ENCODE measurements at regions not wholly inside any gene's neighbourhood (a gene's known extent, or its start where the extent isn't known, plus 50 kb on each side); places are given as distances from the start of the nearest gene placed in this dataset.

DNA sequence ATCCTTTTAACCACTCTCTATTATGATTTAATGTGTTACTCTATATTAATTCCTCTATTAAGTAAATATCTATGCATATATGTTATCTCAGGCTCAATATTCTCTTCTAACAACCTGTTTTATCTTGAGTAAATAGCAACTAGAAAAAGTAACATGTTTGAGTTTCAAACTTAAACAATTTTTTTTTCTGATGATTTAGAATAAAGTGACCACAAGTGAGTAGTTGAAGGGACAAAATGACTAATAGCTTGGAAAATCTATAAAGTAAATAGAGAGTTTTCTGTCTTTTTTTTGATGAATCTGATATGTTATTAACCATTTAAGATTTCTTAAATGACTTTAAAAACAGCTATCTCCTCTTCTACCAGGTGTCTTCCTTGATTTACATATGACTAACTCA lies 483.8 kb downstream of the TFEC start:
- DNase-seq: no peak

DNA sequence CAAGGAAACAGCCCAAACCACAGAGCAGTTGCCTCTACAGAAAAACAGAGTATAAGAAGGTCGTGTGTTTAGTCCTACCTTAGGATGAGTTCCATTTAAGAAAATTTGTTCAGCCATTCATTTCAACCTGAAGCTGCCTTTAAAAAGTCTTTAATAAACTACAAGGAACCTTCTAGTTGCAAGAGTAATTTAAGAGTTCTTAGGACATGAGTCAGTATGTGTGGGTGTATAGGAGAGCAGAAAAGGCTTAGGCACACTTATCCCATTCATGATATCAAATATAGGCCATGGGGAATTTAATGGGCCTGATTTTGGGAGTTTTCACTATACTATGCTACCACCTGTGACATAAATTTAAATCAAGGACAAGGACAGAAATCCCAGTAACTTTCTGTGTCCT lies 496.8 kb downstream of the TFEC start:
- no peak for DNase-seq

DNA sequence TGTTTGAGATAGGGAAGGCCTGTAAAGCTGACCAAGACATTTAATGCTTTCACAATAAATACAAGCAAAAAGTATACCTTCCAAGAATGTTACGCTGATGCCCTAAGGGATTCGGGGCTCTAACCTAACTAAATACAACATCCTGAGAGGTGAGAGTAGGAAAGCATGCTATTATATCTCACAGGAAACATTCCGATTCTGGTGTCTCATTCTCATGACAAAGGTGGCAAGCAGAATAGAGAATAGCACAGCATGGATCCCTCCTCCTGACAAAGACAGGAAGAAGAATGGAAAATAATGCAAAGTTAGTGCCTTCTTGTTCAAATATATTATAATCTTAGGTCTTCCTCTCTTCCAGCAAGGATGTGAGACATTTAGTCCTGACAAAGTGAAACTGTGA lies 504.3 kb downstream of the TFEC start:
- no peak for DNase-seq

DNA sequence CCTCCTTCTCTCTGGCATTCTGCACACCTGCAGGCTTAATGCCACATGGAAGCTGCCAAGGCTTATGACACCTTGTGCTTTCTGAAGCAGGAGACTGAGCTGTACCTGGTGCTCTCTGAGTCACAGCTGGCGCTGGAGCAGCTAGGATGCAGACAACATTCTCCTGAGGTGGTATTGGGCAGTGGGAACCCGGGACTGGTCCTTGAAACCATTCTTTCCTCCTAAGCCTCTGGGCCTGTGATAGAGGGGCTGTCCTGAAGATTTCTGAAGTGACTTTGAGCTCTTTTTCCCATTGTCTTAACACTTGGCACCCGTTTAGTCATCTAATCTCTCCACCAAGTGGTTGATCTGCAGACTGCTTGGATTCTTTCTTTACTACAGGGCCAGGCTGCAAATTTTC lies 508.4 kb downstream of the TFEC start:
- no peak for DNase-seq

DNA sequence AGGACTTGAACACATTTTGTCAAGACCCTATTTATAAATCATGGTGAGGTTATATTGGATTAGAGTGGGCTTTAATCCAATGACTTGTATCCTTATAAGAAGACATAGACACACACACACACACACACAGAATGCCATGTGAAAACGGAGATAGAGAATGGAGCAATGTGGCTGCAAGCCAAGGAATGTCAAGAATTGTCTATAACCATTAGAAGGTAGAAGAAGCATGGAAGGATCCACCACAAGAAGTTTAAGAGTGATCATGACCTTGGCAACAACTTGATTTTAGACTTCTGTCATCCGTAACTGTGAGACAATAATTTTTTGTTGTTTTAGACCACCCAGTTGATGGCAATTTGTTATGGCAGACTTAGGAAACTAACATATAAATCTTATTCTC lies 514.2 kb downstream of the TFEC start:
- DNase-seq: no peak

DNA sequence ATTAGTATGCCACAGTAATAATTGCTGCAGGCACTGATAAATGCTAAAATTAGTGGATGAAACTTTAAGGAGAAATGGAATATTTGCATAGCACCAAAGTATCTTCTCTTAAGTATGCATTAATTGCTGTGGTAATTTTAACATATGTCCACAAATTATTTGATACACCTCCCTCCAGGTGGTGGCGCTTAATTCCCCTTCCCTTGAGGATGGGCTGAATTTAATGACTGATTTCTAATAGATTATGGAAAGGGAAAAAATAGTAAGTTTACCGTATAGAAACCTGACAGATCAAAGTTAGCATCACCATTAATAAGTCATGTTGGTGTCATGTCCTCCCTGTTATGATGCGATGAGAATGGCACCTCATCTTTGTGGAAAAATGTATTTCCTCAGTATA lies 519.2 kb downstream of the TFEC start:
- no peak for DNase-seq

DNA sequence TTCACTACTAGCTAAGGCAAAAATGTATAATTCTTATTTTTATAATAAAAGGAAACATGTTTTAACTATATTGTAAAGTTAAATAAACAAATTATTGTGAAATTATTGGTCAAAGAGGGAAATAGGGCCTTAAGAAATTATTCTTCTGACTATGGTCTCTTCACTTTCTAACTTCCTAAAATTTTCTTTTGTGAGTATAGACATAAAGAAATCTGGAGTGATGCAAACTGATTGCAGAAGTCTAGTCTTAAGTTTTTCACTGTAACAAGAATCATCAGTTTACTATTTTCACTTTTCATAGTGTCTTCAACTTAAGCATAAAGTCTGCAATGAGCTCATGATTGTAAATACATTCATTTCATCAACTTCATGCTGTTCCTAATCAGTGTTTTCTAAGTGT lies 525.4 kb downstream of the TFEC start:
- DNase-seq: no peak

DNA sequence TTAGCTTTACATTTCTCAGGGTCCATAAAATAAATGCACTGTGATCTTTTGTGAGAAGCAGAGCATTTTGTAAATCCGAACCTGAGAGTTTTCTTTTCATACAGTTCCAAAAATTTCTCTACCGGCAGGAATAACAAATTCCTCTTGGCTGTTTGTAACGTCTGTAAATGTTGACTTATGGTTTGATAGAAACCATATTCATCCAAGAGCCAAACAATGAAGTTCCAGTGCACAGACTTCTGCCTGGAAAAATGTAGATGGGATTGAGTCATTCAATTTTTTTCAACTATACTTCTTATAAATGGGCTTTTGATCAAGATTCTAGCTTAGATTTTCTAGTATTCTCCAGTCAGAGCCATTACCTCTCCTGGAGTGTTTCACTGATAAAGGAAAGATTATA lies 530.6 kb downstream of the TFEC start:
- no peak for DNase-seq

DNA sequence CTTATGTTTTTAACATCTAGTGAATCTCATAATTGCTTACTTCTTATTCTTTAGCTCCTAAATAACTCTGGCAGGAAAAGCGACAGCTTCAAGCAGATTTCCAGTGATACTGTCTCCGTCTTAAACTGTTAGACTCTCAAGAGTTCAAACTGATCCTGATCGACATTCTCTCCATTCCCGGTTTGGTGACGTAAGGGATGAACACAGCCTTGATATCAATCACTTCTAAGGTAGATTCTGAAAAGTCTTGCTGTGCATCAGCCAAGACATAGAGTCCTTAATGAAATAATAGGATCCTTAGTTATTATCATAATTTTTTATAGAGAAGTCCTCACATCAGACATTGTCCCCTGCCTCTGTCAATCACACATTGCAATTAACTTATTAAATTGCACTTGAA lies 534.6 kb downstream of the TFEC start:
- DNase-seq: no peak

DNA sequence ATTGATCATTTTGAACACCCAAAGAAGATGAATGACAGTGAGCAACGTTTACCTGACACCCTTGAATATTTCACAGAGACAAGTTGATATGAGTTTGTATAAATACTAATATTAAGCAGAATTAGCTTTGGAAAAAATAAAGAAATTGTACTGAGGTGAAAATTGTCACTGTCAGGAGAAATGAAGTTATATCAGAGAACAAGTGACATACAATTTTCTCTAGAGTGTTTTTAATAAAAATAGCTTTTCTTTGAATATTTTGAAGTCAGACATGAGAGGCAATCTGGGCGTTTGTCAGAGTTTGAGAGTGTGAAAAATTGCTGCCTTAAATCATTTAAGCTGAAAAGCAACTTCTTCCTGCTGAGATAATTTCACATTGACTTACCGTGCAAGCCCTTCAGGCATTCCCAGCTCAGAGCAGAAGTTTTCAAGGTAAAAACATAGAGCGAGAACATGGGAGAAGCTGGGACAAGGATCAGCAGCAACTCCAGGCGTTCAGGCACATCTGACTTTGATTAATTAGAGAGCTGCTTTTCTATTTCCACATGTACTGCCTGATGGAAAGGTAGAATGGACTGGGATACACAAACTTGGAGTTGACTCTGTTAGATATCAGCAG lies 535.9 kb downstream of the TFEC start:
- DNase-seq: no peak

DNA sequence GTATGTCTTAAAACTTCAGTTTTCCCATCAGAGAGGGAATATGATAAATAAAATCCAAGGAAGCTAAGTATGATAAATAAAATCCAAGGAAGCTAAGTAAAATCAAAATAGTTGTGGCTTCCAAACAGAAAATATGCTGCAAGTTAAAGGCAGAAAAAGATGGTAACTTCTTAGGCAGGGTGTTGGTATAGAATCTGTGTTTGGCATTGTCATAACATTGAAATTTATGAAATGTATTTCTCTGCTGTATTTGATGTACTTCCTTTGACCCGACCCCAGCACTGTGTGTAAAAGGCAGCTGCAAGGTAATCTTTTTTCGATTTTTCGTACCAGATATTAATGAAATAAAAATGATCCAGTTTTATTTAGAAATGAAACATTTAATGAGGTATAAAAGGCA lies 537.2 kb downstream of the TFEC start:
- no peak for DNase-seq

DNA sequence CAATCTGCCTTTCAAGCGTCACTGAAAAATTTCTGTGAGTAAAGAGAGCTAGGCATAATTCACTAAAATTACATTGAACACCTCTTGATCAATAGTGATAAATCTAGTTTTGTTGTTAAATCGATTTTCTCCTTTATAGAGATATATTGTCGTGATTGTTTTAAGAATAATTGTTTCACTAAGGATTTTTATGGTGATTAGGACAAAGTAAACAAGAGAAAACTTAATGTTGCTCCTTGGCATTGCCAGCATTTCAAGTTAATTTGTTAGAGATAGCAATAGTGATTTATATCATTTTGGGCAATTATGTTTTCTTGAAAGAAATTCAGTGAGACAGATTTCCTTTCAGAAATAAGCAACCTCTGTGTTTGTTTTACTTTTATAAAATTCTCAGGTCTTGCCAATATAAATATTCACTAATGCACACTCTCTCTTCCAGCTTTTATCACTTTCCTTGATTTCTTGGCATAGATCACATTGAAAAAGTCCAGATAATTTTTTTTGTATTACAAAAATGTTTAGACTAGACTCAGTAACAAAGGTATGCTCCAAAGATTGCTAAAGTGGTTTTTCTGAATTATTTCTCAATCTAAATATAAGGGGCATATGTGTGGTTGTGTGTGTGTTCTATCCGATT lies 538.7 kb downstream of the TFEC start:
- DNase-seq: no peak

DNA sequence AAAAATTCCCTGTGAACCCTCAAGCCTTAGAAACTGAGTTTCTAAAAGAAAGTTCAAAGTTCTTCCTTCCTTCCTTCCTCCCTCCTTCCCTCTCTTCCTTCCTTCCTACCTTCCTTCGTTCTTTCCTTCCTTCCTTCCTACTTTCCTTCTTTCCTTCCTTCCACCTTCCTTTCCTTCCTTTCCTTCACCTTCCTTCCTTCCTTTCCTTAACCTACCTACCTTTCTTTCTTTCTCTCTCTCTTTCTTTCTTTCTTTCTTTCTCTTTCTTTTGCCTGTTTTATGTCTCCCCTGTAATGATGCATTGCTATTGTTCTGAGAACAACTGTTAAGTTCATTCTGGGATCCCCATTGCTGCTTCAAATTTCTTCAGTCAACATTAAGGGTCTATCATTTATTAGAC lies 551.1 kb downstream of the TFEC start:
- DNase-seq: no peak

DNA sequence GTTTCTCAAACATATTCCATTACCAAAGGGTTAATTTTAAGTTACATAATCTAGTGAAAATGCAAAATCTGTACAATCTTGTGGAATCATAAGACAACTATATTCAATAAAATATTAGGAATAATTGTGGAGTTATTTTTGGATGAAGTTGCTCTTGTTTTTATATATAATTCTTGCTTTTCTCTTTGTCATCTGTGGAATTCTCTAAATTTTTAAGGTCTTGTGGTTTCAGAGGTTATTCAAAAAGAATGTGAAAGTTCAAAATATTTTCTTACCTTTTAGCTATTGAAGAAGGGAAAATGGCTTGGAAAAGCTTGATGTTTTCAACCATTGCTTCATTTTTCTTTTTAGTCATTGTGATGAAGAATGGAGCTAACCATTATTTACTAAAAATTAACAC lies 552.1 kb downstream of the TFEC start:
- DNase-seq: no peak

DNA sequence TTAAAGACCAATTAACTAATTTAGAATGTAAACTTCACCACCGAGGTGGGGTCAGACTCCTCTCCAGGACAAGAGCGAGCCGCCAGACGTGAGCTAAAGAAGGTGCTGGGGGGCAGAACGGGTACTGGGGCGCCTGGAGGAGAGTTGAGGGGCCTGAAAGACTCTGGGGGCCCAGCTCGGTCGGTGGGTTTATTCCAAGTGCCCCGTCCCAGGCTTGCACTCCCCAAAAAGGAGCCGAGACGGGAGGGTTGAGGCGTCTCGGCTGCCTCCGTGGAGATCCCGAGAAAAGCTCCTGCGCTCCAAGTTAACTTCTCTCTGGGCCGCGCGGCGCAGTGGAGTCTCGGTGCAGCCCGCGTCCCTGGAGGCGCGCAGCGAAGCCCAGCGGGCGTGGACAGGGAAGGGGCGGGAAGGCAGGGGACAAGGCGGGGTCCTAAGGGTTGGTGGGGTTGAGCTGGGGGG lies 553.3 kb downstream of the TFEC start:
- no peak for DNase-seq

DNA sequence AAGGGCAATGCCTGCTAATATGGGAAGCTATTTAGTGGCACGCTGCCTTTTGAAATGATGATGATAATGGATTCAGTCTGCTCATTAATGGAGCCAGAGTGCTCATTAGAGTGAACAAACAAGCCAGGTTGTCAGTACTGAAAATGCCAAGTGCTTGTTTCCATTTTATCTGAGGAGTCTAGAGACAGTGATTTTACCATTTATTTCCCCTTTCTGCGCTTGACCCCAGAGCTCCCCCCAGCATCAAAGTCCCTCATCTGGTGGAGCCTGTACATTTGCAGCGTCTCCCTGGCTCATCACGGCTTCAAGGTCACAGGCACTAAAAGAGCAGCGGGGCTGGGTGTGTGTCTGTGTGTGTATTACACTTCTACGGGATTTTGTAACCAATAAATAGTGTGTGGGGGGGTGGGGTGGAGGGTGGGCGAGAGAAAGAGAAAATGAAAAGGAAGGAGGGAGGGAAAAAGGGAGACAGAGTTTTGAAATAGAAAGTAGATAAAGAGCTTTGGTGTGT lies 553.8 kb downstream of the TFEC start:
- no peak for DNase-seq

DNA sequence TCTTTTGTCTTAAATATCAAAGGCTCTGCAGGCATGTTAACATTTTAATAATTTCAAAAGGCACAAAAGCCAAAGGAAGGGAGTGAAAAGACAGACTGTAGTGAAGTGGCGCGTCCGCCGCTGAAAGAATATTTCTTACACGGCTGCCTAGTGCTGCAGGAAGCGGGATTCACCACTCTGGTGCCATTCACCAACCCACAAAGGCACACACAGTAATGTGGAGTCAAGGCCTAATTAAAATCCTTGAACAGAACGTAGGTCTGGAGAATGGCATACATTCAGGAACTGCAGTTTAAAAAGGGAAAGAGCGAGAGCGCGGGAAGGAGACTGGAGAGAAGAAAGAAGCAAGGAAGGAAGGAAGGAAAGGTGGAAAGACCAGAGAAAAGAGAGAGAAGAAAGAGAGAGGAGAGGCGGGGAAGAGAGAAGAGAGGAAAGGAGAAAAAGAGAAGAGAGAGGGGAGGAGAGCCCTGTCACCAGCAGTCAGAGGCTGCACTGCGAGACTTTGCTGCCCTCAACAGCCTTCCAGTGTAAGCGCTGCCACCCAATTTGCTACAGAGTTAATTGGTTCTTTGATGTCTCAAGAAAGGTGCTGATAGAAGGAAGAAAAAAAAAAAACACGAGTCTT lies 554.0 kb downstream of the MDFIC start:
- DNase-seq: no peak

DNA sequence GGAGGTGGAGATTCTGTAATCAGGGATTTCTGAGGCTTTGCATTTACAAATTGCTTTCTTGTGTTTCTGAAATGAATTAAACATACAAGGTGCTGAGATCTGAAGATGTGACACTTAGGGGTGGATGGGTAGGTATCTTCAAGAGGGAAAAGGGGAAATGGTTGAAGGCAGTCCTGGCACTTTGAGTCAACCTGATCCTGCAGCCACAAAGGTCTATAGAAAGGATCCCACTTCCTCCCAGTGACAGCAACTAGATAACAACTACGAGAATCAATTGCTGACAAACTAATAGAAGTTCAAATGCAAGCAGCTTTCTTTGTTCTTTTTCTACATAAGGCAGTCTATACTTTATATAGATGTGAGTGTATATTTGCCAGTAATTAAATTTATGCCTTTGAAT lies 553.3 kb downstream of the MDFIC start:
- DNase-seq: no peak

DNA sequence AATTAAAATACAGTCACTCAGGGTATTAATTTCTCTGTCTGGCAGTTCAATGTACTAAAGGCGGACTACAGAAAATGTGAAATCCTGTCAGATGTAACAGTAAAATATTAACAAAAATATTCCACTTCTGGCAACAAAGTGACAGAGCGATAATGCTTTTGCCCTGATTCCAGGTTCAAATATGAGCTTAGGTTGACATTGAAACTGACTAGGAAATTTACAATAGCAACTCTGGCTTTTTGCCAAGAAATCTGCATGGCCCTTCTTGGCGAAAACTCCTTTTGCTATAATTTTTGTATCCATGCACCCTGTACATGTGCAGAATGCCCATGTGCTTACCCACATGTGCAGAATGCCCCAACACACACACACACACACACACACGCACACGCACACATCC lies 552.2 kb downstream of the MDFIC start:
- no peak for DNase-seq

DNA sequence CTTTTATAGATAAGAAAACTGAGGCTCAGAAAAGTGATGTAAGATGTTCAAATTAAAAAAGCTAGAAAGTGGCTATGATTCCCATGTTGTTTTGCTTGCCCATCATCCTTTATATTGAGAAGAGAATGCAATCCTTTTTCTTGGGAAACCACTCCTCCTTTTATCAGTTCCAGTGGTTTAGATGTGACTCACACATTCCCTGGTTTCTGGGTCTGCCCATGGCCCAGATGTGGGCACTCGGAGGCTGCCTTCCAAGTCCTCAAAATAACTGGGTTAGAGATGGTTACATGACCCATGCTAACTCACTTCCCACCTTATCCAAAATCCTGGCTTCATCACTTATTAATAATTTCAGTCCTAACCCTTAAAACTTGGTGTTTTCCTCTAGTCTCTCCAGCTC lies 550.0 kb downstream of the MDFIC start:
- DNase-seq: no peak

DNA sequence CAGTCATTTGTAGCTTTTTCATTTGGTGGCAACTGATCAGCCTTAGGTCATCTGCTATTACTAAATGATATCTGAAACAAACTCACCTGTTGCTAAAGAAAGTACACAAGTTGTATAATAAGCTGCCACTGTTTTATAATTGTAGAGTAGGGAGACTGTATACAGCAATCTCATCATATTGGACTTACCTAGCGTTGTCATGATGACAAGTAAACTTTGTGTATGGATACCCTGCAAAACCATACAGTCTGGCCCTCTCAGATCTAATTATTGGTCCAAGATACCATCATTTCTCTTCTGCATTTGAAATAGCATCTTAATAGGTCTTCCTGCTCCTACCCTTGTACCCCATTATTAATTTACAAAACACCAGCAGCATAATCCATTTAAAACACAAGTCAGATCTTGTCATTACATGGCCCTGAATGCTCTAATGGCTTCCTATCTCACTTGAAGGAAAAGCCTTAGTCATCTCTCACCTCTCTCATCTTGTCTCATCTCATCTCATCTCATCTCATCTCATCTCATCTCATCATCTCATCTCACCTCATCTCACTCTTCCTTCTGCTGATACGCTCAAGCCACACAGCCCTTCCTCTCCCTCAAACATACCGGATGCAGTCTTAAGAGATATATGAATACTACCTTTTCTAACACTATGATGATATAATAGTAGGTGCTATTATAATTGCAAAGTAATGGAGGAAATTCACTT lies 540.6 kb downstream of the MDFIC start:
- no peak for DNase-seq

DNA sequence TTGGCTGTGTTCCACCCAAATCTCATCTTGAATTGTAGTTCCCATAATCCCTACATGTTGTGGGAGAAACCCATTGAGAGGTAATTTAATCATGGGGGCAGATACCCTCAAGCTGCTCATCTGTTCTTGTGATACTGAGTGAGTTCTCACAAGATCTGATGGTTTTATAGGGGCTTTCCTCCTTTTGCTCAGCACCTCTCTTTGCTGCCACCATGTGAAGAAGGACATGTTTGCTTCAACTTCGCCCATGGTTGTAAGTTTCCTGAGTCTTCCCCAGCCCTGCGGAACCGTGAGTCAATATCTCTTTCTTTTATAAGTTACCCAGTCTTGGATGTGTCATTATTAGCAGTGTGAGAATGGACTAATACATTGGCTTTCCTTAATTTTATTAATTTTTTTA lies 527.8 kb downstream of the MDFIC start:
- no peak for DNase-seq

DNA sequence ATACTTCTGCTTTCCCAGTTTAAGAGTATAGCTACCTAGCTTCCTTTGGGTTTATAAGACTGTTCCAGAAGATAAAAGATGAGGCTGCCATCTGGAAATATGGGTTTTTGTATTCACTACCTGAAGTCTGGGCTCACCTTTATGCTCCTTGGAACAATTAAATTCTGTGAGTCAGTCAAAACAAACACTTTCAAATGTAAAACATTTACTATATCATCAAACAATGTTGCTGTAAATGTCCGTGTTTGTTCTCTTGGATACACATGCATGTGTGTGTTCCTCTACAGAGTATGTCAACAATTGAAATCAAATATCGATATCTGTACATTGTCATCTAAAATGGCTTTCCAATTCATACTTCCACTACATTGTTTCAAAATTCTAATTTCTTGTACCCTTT lies 525.6 kb downstream of the MDFIC start:
- no peak for DNase-seq

DNA sequence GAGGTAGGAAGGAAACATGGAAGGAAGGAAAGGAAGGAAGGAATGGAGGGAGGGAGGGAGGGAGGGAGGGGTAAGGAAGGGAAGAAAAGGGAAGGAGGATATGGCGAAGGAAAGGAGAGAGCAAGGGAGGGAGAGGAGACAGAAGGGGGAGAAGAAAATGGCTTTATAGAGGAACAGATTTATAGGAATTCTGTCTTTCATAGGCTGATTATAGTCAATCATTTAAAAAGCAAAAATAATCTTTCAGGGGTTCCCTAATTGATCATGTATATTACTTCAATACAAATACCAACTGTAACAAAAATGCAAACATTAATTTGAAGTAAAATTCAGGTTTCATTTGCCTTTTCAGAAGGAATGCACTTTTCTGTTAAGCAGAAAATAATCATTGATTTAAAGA lies 519.1 kb downstream of the MDFIC start:
- DNase-seq: no peak

All from stimulated activated naive CD4-positive, alpha-beta T cell (primary cell).